GM12872 (cell line): ENCODE measurements at regions not wholly inside any gene's neighbourhood (a gene's known extent, or its start where the extent isn't known, plus 50 kb on each side); places are given as distances from the start of the nearest gene placed in this dataset.

Source experiments
- TF ChIP-seq, protein P1 (sequence below): IDR thresholded peaks from 3 replicates; pipeline ENCODE4 v1.5.1; 2011; ENCODE audit warnings: low read depth, mild to moderate bottlenecking, low read length, moderate library complexity; ENCODE audit not compliant: insufficient read depth

DNA sequence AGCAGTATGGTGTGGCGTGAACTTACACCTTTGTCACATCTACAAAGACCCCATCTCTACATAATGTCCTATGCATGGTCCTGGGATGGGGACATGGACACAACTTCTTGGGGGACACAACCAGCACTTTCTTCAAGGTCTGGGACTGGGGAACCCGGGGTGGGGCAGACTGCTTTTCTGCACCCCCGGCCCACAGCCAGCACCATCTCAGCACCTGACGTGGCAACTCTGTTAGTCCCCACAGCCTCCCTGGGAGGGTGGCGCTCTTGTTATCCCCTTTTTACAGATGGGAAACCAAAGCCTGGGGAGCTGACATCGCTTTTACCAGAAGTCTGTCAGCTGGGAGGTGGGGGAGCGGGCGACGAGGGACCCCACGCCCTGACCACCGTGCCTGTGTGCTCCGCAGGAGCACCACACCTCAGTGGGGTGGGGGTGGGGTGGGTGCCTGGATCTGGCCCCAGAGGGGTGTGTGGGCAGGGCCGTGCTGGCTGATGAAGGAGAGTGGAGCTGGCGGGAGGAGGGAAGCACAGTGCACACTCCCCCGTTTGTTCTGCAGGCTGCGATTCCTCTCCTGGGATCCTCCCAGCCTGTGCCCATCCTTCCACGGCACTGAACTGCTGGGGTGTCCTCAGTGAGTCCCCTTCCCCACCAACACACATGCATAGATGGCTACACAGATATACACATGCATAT lies 115.4 kb upstream of the GSE1 start:
- TF ChIP-seq, protein P1, sequence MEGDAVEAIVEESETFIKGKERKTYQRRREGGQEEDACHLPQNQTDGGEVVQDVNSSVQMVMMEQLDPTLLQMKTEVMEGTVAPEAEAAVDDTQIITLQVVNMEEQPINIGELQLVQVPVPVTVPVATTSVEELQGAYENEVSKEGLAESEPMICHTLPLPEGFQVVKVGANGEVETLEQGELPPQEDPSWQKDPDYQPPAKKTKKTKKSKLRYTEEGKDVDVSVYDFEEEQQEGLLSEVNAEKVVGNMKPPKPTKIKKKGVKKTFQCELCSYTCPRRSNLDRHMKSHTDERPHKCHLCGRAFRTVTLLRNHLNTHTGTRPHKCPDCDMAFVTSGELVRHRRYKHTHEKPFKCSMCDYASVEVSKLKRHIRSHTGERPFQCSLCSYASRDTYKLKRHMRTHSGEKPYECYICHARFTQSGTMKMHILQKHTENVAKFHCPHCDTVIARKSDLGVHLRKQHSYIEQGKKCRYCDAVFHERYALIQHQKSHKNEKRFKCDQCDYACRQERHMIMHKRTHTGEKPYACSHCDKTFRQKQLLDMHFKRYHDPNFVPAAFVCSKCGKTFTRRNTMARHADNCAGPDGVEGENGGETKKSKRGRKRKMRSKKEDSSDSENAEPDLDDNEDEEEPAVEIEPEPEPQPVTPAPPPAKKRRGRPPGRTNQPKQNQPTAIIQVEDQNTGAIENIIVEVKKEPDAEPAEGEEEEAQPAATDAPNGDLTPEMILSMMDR: no peak

DNA sequence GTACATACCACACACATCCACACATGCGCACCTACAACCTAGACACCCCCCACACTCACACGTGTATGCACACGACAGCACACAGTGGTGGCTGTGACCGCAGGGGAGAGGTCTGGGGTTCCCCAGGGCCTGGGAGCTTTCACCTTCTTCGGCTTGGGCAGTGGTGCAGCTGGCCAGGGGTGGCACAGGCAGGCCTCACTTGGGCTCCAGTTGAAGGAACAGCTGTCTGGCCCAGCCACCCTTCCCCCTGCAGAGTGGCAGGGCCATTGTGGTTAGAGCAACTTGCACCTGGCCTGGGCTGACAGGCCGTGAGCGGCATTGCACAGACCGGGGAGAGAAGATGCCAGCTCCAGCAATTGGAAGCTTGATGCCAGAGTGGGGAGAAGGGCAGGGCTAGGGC lies 114.5 kb upstream of the GSE1 start:
- TF ChIP-seq, protein P1: no peak

DNA sequence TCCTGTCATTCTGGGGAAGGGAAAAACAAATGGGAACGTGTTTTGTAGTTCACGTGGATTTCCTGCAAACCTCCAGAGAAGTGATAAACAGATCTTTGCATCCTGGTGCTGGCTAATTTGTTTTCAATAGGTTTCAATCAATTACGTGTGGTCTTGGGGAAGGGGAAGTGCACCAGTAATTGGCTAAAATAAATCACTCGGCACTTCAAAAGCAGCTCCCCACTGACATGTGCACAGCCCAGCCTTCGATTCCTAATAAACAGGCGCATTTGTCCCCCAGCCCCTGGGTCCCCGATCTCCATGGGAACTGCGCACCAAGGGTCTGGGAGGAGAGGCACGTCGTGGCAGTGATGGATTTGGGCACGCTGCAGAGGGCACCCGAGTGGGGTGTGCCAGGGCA lies 112.9 kb upstream of the GSE1 start:
- TF ChIP-seq, protein P1: no peak

DNA sequence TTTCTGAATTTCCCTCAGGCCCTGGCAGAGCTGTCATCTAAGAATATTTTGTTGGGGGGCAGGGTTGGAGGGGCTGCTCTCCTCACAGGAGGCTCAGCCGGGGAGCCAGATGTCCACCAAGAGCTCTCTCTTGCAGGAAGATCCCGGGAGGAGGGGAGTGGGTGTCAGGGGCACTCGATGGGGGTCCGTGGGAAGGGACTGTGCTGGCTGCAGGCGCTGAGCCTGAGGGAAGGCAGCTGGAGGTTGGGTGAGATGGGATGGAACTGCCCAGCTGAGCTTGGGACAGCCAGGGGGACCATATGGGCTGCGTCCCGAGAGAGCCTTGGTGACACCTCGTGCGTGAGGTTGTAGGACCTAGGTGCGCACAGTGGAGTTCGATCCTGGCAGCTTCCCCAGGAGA lies 111.2 kb upstream of the GSE1 start:
- TF ChIP-seq, protein P1: no peak

DNA sequence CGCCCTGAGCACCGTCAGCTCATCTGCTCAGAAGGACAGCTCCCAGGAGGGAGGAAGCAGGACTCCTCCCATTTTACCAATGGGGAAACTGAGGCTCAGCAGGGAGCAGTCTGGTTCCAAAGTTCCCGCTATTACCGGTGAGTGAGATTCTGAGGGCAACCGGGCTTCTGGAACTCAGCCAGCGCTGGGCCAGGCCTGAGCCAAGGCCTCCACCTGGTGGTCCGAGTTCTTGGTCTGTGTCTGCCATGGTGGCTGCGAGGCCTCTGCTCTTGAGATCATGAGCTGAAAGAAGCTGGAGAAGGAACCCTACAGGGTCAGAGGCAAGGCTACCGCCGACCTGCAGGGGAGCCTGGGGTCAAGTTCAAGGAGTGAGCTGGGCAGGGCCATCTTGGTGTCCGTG lies 110.8 kb upstream of the GSE1 start:
- TF ChIP-seq, protein P1: no peak

DNA sequence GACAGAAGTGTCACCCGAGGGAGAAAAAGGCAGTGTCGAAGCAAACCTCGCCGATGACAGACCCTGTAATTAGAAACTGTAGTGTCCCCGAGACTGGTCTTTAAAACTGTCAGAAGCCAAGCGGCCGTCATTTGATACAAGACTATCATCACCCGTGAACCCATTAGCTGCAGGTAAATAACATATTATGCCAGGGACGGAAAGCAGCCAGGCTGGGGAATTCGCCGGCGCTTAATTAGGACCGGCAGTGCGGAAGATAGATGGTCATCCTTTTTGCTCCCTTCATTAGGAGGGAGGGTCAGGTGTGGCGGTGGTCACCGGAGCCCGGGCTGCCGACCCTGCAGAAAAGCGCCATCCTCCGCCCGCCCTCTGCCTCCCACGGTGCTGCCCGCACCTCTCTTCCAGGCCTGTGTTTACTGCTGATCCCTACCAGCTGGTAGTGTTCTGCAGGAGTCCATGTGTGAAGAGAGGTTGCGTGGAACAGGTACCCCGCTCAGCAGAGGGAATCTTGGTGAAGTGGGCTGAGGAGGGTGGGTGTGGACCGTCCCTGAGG lies 109.4 kb upstream of the GSE1 start:
- TF ChIP-seq, protein P1: no peak

DNA sequence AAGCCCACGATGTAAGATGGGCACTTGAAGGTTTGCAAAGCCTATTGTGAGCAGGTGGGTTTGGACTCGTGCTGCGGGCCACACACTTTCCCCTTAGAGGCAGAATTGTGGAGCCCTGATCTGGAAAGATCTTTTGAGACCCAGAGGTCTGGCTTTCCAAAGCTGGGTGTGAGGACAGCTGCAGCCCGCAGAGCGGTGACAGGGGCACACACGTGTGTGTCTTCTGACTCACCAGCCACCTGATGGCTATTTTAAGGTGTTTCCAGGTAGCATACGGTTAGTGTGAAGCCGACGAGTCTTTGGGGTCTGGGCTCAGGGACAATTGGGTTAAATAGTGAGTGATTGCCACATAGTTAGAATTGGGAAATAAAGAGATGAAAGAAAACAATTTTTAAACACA lies 108.9 kb upstream of the GSE1 start:
- TF ChIP-seq, protein P1: no peak
